GM06990 (cell line): ENCODE measurements at regions not wholly inside any gene's neighbourhood (a gene's known extent, or its start where the extent isn't known, plus 50 kb on each side); places are given as distances from the start of the nearest gene placed in this dataset.
"Not testable (repeated sequence)": the region's sequence is repeated elsewhere in the genome, so short reads cannot be mapped to it uniquely, and the experiment has no call there.

ENCODE experiments used
- DNase-seq: peaks from one replicate; pipeline ENCODE4 v3.0.0-alpha.2; 2011; ENCODE audit not compliant: insufficient read length; ENCODE audit errors: extremely low read depth
- H3K27me3 ChIP-seq: replicated peaks from 2 replicates; pipeline ENCODE4 v1.6.0; 2011; ENCODE audit warnings: low read length; ENCODE audit not compliant: control insufficient read depth, insufficient read depth
- H3K36me3 ChIP-seq: 2 replicates; pipeline ENCODE4 v1.5.1; 2011; ENCODE audit warnings: low read length; ENCODE audit not compliant: control insufficient read depth, insufficient read depth
- H3K4me3 ChIP-seq: replicated peaks from 2 replicates; pipeline ENCODE4 v1.5.1; 2011; ENCODE audit warnings: low read depth, mild to moderate bottlenecking, control low read depth, low read length
- TF ChIP-seq, protein P1 (sequence below): IDR thresholded peaks from 2 replicates; pipeline ENCODE4 v1.5.1; 2011; ENCODE audit warnings: low read length, control low read depth, mild to moderate bottlenecking, inconsistent platforms; ENCODE audit not compliant: insufficient read depth, poor library complexity, severe bottlenecking

DNA sequence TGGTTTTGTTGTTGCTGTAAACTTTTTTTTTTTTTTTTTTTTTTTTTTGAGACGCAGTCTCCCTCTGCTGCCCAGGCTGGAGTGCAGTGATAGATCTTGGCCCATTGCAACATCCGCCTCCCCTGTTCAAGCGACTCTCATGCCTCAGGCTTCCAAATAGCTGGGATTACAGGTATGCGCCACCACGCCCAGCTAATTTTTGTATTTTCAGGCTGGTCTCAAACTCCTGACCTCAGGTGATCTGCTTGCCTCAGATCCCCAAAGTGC, 78.9 kb upstream of the SLC45A1 start:
- no peaks in the 10 kb centered on the region for H3K36me3 ChIP-seq
- H3K4me3 ChIP-seq, result no peak overlapping the region
- DNase-seq, result no peak
- no peaks in the 10 kb centered on the region for H3K27me3 ChIP-seq
- TF ChIP-seq, protein P1, sequence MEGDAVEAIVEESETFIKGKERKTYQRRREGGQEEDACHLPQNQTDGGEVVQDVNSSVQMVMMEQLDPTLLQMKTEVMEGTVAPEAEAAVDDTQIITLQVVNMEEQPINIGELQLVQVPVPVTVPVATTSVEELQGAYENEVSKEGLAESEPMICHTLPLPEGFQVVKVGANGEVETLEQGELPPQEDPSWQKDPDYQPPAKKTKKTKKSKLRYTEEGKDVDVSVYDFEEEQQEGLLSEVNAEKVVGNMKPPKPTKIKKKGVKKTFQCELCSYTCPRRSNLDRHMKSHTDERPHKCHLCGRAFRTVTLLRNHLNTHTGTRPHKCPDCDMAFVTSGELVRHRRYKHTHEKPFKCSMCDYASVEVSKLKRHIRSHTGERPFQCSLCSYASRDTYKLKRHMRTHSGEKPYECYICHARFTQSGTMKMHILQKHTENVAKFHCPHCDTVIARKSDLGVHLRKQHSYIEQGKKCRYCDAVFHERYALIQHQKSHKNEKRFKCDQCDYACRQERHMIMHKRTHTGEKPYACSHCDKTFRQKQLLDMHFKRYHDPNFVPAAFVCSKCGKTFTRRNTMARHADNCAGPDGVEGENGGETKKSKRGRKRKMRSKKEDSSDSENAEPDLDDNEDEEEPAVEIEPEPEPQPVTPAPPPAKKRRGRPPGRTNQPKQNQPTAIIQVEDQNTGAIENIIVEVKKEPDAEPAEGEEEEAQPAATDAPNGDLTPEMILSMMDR, result no peak

DNA sequence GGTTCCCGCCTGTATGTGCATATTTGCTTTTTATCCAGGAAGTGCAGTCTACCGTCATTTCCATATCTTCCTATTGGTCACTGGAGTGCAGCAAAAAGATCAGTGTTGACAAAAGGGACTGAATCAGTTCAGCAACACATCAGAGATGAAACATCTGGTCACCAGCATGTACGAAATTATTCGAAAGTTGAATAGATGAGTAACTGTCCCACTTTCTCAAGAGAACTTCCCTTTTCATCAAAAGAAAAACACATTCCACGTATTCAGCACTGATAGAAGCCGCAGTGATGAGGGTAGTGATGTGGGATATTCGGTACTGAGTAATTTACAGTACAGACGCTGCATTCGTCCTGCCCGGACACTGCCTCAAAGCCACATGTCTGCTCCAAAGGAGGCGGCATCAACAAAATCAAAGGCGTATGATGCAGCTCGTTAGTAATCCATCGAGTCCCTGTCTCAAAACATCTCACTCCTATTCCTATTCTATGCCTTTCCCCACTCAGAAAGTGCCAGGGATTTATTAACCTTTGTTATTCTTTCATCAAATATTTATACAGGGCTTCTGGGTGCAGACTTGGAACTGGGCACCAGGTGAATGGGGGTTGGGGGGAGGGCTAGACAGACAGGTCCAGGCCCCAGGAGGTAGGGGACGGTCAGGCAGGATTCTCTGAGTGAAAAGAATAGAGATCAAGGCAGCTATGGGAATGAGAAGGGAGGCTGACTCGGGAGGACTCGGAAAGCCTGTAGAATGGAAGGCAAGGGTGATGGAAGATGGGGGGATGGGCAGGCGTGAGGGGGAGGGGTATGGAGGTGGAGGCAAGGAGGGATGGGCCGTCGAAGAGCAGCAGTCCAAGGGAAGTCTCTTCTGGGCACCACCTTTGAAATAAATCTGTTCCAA, 79.5 kb upstream of the SLC45A1 start:
- TF ChIP-seq, protein P1, result no peak
- no peak overlapping the region for H3K4me3 ChIP-seq
- DNase-seq, result no peak

DNA sequence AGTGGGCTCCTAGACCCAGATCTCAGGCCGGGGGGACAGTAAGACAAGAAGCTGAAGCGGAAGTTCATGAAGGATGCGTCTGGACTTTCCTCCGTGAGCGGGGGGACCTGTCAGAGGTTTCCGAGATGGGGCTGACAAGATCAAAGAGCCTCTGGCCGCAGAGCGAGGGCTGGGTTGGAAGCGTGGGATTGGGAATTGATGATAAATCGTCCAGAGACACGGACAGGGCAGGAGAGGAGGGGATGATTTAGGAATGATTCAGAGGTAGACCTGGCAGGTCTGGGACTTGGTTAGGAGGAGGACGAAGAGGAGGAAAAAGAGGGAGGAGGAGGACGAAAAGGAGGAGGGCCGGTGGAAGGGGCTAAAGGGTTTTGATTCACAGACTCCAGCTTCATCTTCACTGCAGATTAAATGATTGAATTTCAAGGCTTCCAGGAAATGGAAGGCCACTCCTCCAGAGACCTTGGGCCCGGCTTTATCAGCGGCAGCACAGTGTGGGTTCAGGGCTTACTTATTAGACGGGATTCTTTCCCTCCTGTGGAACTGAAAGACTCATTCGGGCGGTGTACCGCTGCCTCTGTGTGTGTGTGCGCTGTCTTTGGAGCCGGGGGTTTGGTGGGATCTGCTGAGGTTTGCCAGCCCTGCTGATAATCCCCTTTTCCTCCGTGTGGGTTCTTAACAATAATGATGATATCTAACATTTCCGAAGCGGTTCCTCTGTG, 85.7 kb upstream of the SLC45A1 start:
- no peaks in the 10 kb centered on the region; the same call in 1 of the 2 replicates for H3K27me3 ChIP-seq
- DNase-seq, result no peak
- TF ChIP-seq, protein P1, result no peak
- no peaks in the 10 kb centered on the region for H3K36me3 ChIP-seq
- H3K4me3 ChIP-seq, result no peak overlapping the region

More for the DNA sequence above, 79.5 kb upstream of the SLC45A1 start:
- no peaks in the 10 kb centered on the region for H3K36me3 ChIP-seq
- no peaks in the 10 kb centered on the region for H3K27me3 ChIP-seq

DNA sequence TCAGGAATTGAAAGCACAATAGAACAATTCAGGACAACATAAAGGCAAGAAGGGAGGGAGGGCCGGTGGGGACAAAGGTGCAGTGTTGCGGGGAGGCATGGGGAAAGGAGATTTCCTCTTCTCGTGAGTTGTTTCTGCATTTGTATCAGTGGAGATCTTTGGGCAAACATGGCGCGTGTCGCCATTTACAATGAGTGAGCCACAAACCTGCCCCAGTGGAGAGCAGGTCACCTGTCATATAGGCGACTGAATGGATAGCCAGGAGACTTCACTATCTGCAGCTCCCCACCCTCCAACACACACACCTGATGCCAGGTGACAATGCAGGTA, 87.7 kb upstream of the SLC45A1 start:
- TF ChIP-seq, protein P1, result no peak
- no peak for DNase-seq
- Histone ChIP-seq H3K36me3 (no peaks in the 10 kb centered on the region), H3K27me3 (no peaks in the 10 kb centered on the region; the same call in 1 of the 2 replicates), H3K4me3 (no peak overlapping the region)

DNA sequence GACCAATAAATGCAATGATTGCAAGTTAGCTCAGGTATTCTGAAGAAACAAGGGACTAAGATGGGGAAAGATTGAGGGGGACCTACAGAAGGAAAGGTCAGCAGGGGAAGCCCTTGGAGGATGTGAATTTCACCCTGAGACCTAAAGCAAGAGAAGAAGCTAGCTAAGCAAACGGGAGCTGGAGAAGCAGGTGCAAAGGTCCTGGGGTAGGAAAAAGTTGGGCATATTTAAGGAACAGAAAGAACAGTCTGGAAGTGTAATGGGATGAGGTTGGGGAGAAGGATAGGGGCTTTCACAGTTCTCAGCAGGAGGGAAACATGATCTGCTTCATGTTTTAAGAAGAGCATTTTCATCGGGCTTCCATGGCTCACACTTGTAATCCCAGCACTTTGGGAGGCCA, 89.7 kb upstream of the SLC45A1 start:
- H3K4me3 ChIP-seq, result no peak overlapping the region
- no peaks in the 10 kb centered on the region; the same call in 1 of the 2 replicates for H3K27me3 ChIP-seq
- H3K36me3 ChIP-seq, result no peaks in the 10 kb centered on the region
- TF ChIP-seq, protein P1, result no peak
- DNase-seq, result no peak

DNA sequence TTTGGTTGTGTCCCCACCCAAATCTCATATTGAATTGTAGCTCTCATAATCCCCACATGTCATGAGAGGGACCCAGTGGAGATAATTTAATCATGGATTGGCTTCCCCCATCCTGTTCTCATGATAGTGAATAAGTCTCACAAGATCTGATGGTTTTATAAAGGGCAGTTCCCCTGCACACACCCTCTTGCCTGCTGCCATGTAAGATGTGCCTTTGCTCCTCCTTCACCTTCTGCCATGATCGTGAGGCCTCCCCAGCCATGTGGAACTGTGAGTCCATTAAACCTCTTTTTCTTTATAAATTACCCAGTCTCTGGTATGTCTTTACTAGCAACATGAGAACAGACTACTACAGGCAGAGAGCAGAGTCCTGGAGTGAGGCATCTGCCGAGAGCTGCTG, 90.2 kb upstream of the SLC45A1 start:
- H3K27me3 ChIP-seq, H3K36me3 ChIP-seq, DNase-seq, H3K4me3 ChIP-seq: not testable (repeated sequence)
